ENCODE measurements at regions not wholly inside any gene's neighbourhood (a gene's known extent, or its start where the extent isn't known, plus 50 kb on each side); places are given as distances from the start of the nearest gene placed in this dataset.

GRCh38 chr12:42707312-42708226, 118.0 kb upstream of the PRICKLE1 start:
- H3K27ac ChIP-seq, result no peak overlapping the region
- CTCF ChIA-PET, result no interaction called here
- DNase-seq (ENCODE audit: low spot score), result no peak
- TF ChIP-seq CTCF (conservative IDR thresholded peaks at IDR 0.05; ENCODE audit: low read depth), result no peak
- POLR2A ChIA-PET (ENCODE audit: low non-redundant PET), result no interaction called here

GRCh38 chr12:42706321-42706720, 116.8 kb upstream of the PRICKLE1 start:
- peak overlapping the region; percentile 82 for H3K27ac ChIP-seq
- POLR2A ChIA-PET (ENCODE audit: low non-redundant PET), result no interaction called here
- CTCF ChIA-PET, result no interaction called here
- DNase-seq (ENCODE audit: low spot score), result no peak
- no peak for TF ChIP-seq CTCF (conservative IDR thresholded peaks at IDR 0.05; ENCODE audit: low read depth)

- TF ChIP-seq CTCF (conservative IDR thresholded peaks at IDR 0.05; ENCODE audit: low read depth), result no peak
- ChIA-PET POLR2A (ENCODE audit: low non-redundant PET) (no interaction called here), CTCF (no interaction called here)
- H3K27ac ChIP-seq, result peak overlapping the region; percentile 82
- DNase-seq (ENCODE audit: low spot score), result peak; percentile 34
These were observed 116.3 kb upstream of the PRICKLE1 start for GRCh38 chr12:42705863-42706262.

GRCh38 chr12:42704810-42705401, 115.4 kb upstream of the PRICKLE1 start:
- ChIA-PET CTCF (interaction anchor here (0.6 to 0.7 kb wide), 2 partner anchors 29 to 542 kb away, joined by 3 to 4 read pairs; no protein-coding TSS in a partner anchor), POLR2A (ENCODE audit: low non-redundant PET) (no interaction called here)
- H3K27ac ChIP-seq, result no peak overlapping the region; the same call in 1 of the 2 replicates
- TF ChIP-seq CTCF (conservative IDR thresholded peaks at IDR 0.05; ENCODE audit: low read depth), result no peak
- no peak for DNase-seq (ENCODE audit: low spot score)

GRCh38 chr12:42704340-42704739, 114.8 kb upstream of the PRICKLE1 start:
- no peak for DNase-seq (ENCODE audit: low spot score)
- no peak overlapping the region for H3K27ac ChIP-seq
- POLR2A ChIA-PET (ENCODE audit: low non-redundant PET), result no interaction called here
- CTCF ChIA-PET, result no interaction called here
- no peak for TF ChIP-seq CTCF (conservative IDR thresholded peaks at IDR 0.05; ENCODE audit: low read depth)

GRCh38 chr12:42701084-42701483, 111.5 kb upstream of the PRICKLE1 start:
- no peak for DNase-seq (ENCODE audit: low spot score)
- ChIA-PET CTCF (interaction anchor here (0.5 kb wide), 1 partner anchor 409 kb away, joined by 4 read pairs; no protein-coding TSS in a partner anchor), POLR2A (ENCODE audit: low non-redundant PET) (no interaction called here)
- no peak for TF ChIP-seq CTCF (conservative IDR thresholded peaks at IDR 0.05; ENCODE audit: low read depth)
- H3K27ac ChIP-seq, result no peak overlapping the region
